CD14-positive monocyte (primary cell): ENCODE measurements at regions not wholly inside any gene's neighbourhood (a gene's known extent, or its start where the extent isn't known, plus 50 kb on each side); places are given as distances from the start of the nearest gene placed in this dataset.

Experiments
- DNase-seq, 3 donors: peaks; one replicate each; pipeline ENCODE4 v3.0.0-alpha.2; 2011 to 2022
- H2AFZ ChIP-seq: 2 replicates; pipeline ENCODE4 v1.6.0; 2012; ENCODE audit warnings: mild to moderate bottlenecking, low read depth, low read length, inconsistent platforms; ENCODE audit not compliant: insufficient read depth, poor library complexity, severe bottlenecking
- H3K27ac ChIP-seq, 2 donors: 1 replicate in 1 of 2; 2 replicates in 1 of 2; pipeline ENCODE4 v1.5.1; 2012 to 2013; ENCODE audit warnings: low read length in 2 of 2, control low read depth in 1 of 2, inconsistent platforms in 1 of 2, low read depth in 1 of 2, mild to moderate bottlenecking in 1 of 2
- H3K27me3 ChIP-seq, 2 donors: one replicate each; pipeline versions ENCODE4 v1.6.0 to v1.6.1; 2011 to 2013; ENCODE audit warnings: low read length in 2 of 2; ENCODE audit not compliant: control insufficient read depth in 2 of 2, insufficient read depth in 2 of 2
- H3K36me3 ChIP-seq, 2 donors: replicated peaks in 1 of 2; 1 replicate in 1 of 2; 2 replicates in 1 of 2; pipeline versions ENCODE4 v1.5.1 to v1.6.1; 2012 to 2013; ENCODE audit warnings: low read length in 2 of 2, control low read depth in 1 of 2, inconsistent platforms in 1 of 2, mild to moderate bottlenecking in 1 of 2; ENCODE audit not compliant: insufficient read depth in 2 of 2, control insufficient read depth in 1 of 2
- H3K4me1 ChIP-seq, 2 donors: 1 replicate in 1 of 2; 2 replicates in 1 of 2; pipeline versions ENCODE4 v1.5.1 to v1.6.1; 2012 to 2013; ENCODE audit warnings: low read length in 2 of 2, control low read depth in 1 of 2, inconsistent platforms in 1 of 2, mild to moderate bottlenecking in 1 of 2, moderate library complexity in 1 of 2; ENCODE audit not compliant: insufficient read depth in 2 of 2, control insufficient read depth in 1 of 2
- H3K4me2 ChIP-seq: replicated peaks from 2 replicates; pipeline ENCODE3; 2012; ENCODE audit warnings: low read length, moderate library complexity, mild to moderate bottlenecking; ENCODE audit not compliant: poor library complexity, severe bottlenecking; ENCODE audit errors: extremely low read depth
- H3K4me3 ChIP-seq, 3 experiments: fragments of 200-600 bp in 1 of 3; sonication (generic) in 1 of 3; replicated peaks in 1 of 3; 1 replicate in 2 of 3; 2 replicates in 1 of 3; pipeline ENCODE4 v1.5.1; 2011 to 2013; ENCODE audit warnings: low read length in 3 of 3, mild to moderate bottlenecking in 3 of 3, control low read depth in 2 of 3, low read depth in 2 of 3, inconsistent platforms in 1 of 3, moderate library complexity in 1 of 3
- H3K79me2 ChIP-seq: 2 replicates; pipeline ENCODE4 v1.6.0; 2012; ENCODE audit warnings: mild to moderate bottlenecking, control low read depth, inconsistent platforms, low read length, moderate library complexity; ENCODE audit not compliant: insufficient read depth
- H3K9ac ChIP-seq: 2 replicates; pipeline ENCODE4 v1.6.0; 2017; ENCODE audit warnings: low read length, mild to moderate bottlenecking; ENCODE audit not compliant: insufficient read depth, poor library complexity, severe bottlenecking
- H3K9me3 ChIP-seq, 2 donors: replicated peaks in 1 of 2; 1 replicate in 1 of 2; 2 replicates in 1 of 2; pipeline versions ENCODE4 v1.5.1 to v1.6.1; 2012 to 2013; ENCODE audit warnings: low read length in 2 of 2, control low read depth in 1 of 2; ENCODE audit not compliant: control insufficient read depth in 1 of 2, insufficient read depth in 1 of 2
- H4K20me1 ChIP-seq: 2 replicates; pipeline ENCODE4 v1.6.0; 2012; ENCODE audit warnings: mild to moderate bottlenecking, low read length, control low read depth, moderate library complexity; ENCODE audit not compliant: insufficient read depth
- H3K27ac Mint-ChIP-seq, 7 donors: one replicate each; pipeline ENCODE4 v1.8.0; 2020; ENCODE audit warnings: mild to moderate bottlenecking in 7 of 7, mixed read lengths in 7 of 7, moderate library complexity in 6 of 7, inconsistent platforms in 2 of 7
- H3K27me3 Mint-ChIP-seq, 3 donors: one replicate each; pipeline ENCODE4 v1.8.0; 2021 to 2022; ENCODE audit warnings: low read depth in 3 of 3, mild to moderate bottlenecking in 3 of 3, mixed read lengths in 3 of 3, moderate library complexity in 3 of 3, inconsistent platforms in 1 of 3
- H3K36me3 Mint-ChIP-seq, 2 donors: one replicate each; pipeline ENCODE4 v1.8.0; 2020; ENCODE audit warnings: mixed read lengths in 2 of 2, inconsistent platforms in 1 of 2, mild to moderate bottlenecking in 1 of 2
- H3K4me1 Mint-ChIP-seq: one replicate; pipeline ENCODE4 v1.8.0; 2020; ENCODE audit warnings: mild to moderate bottlenecking, mixed read lengths
- H3K4me3 Mint-ChIP-seq, 2 donors: one replicate each; pipeline ENCODE4 v1.8.0; 2020; ENCODE audit warnings: mild to moderate bottlenecking in 2 of 2, mixed read lengths in 2 of 2, moderate library complexity in 1 of 2
- H3K9me3 Mint-ChIP-seq, 7 donors: one replicate each; pipeline ENCODE4 v1.8.0; 2020 to 2022; ENCODE audit warnings: mixed read lengths in 7 of 7, mild to moderate bottlenecking in 6 of 7, moderate library complexity in 6 of 7, inconsistent platforms in 2 of 7
- WGBS: methylation state at CpG from one replicate; pipeline ENCODE4 v1.1.5; 2013; ENCODE audit warnings: missing lambda C conversion rate; ENCODE audit not compliant: insufficient coverage; 5-methylcytosine and 5-hydroxymethylcytosine counted together
- intact Hi-C, 2 donors: fragments of 100-400 bp; cut with micrococcal nuclease; formaldehyde crosslinking; loops; one replicate each; pipeline versions ENCODE4 v1.15.0 to v1.15.1; 2023
- TF ChIP-seq, protein P1 (sequence below): fragments of 200-600 bp; IDR thresholded peaks from one replicate; pipeline ENCODE4 v1.8.0; 2022; ENCODE audit warnings: antibody characterized with exemption, mild to moderate bottlenecking

DNA sequence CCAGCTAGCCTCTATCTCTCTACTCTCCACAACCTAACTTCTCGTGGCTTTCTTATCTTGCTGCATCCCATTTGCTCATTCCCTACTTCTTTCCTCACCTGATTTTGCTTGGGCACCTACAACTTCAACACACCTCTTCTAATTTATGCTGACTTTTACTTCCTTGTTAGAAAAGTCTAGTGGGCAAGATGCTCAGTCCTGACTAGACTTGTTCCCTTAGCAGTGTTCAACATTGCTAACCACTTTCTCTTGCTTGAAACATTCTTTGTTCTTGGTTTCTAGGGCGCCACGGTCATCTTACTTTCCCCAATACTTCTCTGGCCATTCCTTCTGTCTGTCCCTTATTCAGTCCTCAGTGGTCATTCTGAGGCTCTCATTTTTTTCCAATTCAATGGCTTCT is 454.7 kb upstream of the CWC22 start:
- 97% methylated on average over 3 of the region's 3 CpGs for WGBS
- Histone ChIP-seq H3K79me2 (no peaks in the 10 kb centered on the region), H3K4me1 (no peaks in the 10 kb centered on the region), H3K27me3 (no peaks in the 10 kb centered on the region), H3K4me3 (no peak overlapping the region), H3K36me3 (no peaks in the 10 kb centered on the region), H3K27ac (no peak overlapping the region), H3K4me2 (no peak overlapping the region), H3K9ac (no peak overlapping the region), H4K20me1 (no peaks in the 10 kb centered on the region), H3K9me3 (no peaks in the 10 kb centered on the region), H2AFZ (no peak overlapping the region)
- TF ChIP-seq, protein P1, sequence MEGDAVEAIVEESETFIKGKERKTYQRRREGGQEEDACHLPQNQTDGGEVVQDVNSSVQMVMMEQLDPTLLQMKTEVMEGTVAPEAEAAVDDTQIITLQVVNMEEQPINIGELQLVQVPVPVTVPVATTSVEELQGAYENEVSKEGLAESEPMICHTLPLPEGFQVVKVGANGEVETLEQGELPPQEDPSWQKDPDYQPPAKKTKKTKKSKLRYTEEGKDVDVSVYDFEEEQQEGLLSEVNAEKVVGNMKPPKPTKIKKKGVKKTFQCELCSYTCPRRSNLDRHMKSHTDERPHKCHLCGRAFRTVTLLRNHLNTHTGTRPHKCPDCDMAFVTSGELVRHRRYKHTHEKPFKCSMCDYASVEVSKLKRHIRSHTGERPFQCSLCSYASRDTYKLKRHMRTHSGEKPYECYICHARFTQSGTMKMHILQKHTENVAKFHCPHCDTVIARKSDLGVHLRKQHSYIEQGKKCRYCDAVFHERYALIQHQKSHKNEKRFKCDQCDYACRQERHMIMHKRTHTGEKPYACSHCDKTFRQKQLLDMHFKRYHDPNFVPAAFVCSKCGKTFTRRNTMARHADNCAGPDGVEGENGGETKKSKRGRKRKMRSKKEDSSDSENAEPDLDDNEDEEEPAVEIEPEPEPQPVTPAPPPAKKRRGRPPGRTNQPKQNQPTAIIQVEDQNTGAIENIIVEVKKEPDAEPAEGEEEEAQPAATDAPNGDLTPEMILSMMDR = no peak
- peaks cover 0 to 1% (median 0%) of the 10 kb centered on the region in 3 donors for H3K27me3 Mint-ChIP-seq
- no peak for DNase-seq
- intact Hi-C loops = no loop called here
- H3K4me1 Mint-ChIP-seq = no peaks in the 10 kb centered on the region
- H3K27ac Mint-ChIP-seq = no peak overlapping the region
- H3K4me3 Mint-ChIP-seq = no peak overlapping the region
- peaks cover 0 to 6% (median 3%) of the 10 kb centered on the region in 7 donors for H3K9me3 Mint-ChIP-seq
- H3K36me3 Mint-ChIP-seq = no peaks in the 10 kb centered on the region

DNA sequence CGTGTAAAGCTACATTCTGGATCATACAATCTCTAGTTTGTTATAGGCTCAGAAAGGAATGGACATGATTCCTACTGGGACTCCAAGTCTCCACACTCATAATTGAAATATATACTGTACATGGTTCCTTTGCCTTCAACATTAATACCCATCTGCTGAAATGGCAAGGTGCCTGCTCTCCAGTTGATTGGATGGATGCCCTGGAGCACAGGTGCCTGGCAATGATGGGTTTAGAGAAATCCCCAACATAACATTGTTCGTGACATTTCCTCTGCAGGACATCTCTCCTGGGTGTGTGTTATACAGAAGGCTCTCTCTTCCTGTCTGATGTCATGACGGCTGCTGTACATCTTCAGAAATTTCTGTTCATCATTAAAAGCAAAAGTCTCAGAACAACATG is 449.7 kb upstream of the CWC22 start:
- TF ChIP-seq, protein P1 = no peak
- intact Hi-C loops = no loop called here

More for the DNA sequence above, 449.7 kb upstream of the CWC22 start:
- Histone ChIP-seq H2AFZ (no peak overlapping the region), H3K79me2 (no peaks in the 10 kb centered on the region), H3K27me3 (no peaks in the 10 kb centered on the region), H3K27ac (no peak overlapping the region), H3K4me1 (no peaks in the 10 kb centered on the region), H3K4me2 (no peak overlapping the region), H3K9me3 (no peaks in the 10 kb centered on the region), H3K9ac (no peak overlapping the region), H3K4me3 (no peak overlapping the region), H3K36me3 (no peaks in the 10 kb centered on the region), H4K20me1 (no peaks in the 10 kb centered on the region)
- no peak for DNase-seq
- peaks cover 0 to 6% (median 3%) of the 10 kb centered on the region in 7 donors for H3K9me3 Mint-ChIP-seq
- H3K27ac Mint-ChIP-seq = no peak overlapping the region
- no peak overlapping the region for H3K4me3 Mint-ChIP-seq
- WGBS = no CpG with 5 or more reads among the region's 3 CpGs
- H3K4me1 Mint-ChIP-seq = no peaks in the 10 kb centered on the region
- H3K36me3 Mint-ChIP-seq = no peaks in the 10 kb centered on the region
- H3K27me3 Mint-ChIP-seq = peaks cover 0 to 1% (median 0%) of the 10 kb centered on the region in 3 donors
